Pancreas (tissue), 10 donors: ENCODE measurements at regions not wholly inside any gene's neighbourhood (a gene's known extent, or its start where the extent isn't known, plus 50 kb on each side); places are given as distances from the start of the nearest gene placed in this dataset.

Experiments used
- ATAC-seq, 4 donors: fragments of 200-7000 bp; cut with Tn5 transposase; one replicate each; pipeline versions ENCODE4 v1.8.0 to v1.9.1; 2020; ENCODE audit warnings: mild to moderate bottlenecking in 4 of 4, moderate library complexity in 4 of 4
- DNase-seq, 6 donors: peaks; one replicate each; pipeline ENCODE4 v3.0.0-alpha.2; 2020
- FAIRE-seq: peaks from 2 replicates; lab custom pipeline; 2012; peaks lifted over from hg19 to GRCh38; lab: Jason Lieb, UNC
- H3K27ac ChIP-seq, 4 donors: fragments of 200-600 bp; sonication (generic); 1 replicate in 3 of 4; 2 replicates in 1 of 4; pipeline versions ENCODE4 v1.5.0 to v1.8.0; 2020
- H3K27me3 ChIP-seq, 4 donors: fragments of 200-600 bp; one replicate each; pipeline ENCODE4 v1.8.0; 2021
- H3K36me3 ChIP-seq, 3 donors: fragments of 200-600 bp; sonication (generic) in 1 of 3; one replicate each; pipeline versions ENCODE4 v1.5.0 to v1.8.0; 2020 to 2021
- H3K4me1 ChIP-seq, 3 donors: fragments of 200-600 bp; one replicate each; pipeline ENCODE4 v1.8.0; 2021
- H3K4me3 ChIP-seq, 4 donors: fragments of 200-600 bp; sonication (generic) in 2 of 4; one replicate each; pipeline versions ENCODE4 v1.5.0 to v1.8.0; 2020 to 2021
- H3K9me3 ChIP-seq, 4 donors: fragments of 200-600 bp; one replicate each; pipeline ENCODE4 v1.8.0; 2021
- WGBS, 2 donors: extraction: QIAGEN DNeasy Blood & Tissue Kit; methylation state at CpG; one replicate each; pipeline ENCODE4 v1.1.7; 2013; 5-methylcytosine and 5-hydroxymethylcytosine counted together
- intact Hi-C, 3 donors: fragments of 100-400 bp; cut with DNase I; formaldehyde crosslinking; loops; one replicate each; pipeline versions ENCODE4 v1.11.1 to v1.14.2; 2022
- TF ChIP-seq, protein P1 (sequence below), 4 donors: fragments of 200-600 bp; sonication (generic) in 3 of 4; IDR thresholded peaks; one replicate each; pipeline versions ENCODE4 v1.5.0 to v1.8.0; 2021; ENCODE audit warnings: antibody characterized with exemption in 4 of 4
- donor health status: healthy with polysubstance abuse.
- donor health status: DM: no; HTN: no; CAD: no; lungs with moderate emphysema.
- donor health status: DM: no; HTN: no; CAD: no.
- donor health status: control.
- donor health status: control.
- donor health status: Bipolar disorder and iron deficiency.
- donor health status: DM: yes; HTN: yes; CAD: no.
- donor health status: DM: no; HTN: no; CAD: no.
- donor health status: DM: no; HTN: no; CAD: no.
- donor health status: DM: yes; HTN: yes; CAD: no.

DNA sequence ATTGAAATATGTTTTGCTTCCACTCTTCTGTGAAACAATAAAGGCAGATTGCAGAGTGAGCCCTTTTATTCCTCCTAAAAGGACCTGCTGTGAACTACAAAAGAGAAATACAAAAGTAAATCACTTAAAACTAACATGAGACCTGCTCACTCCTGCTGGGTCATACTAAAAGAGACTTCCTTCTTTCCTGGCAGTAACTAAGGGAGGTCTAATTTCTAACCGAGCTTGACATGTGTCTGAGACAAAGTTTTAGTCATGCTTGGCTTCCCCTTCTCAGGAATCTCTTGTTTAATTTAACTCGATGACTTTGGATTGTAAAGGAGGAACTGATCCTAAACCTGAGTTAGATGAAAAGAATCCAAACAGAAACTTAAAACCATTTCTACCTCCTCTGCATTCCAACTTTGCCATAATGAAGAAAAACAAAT, 86.4 kb upstream of the CDH6 start:
- intact Hi-C loops: no loop called here
- Histone ChIP-seq H3K36me3 (no peaks in the 10 kb centered on the region), H3K4me1 (no peaks in the 10 kb centered on the region), H3K27me3 (no peaks in the 10 kb centered on the region), H3K4me3 (no peak overlapping the region), H3K9me3 (no peaks in the 10 kb centered on the region), H3K27ac (peak overlapping the region in 2 of 4 donors; percentile 30 to 33)
- ATAC-seq: peak in 2 of 4 donors; percentile 57 to 62
- no peak for FAIRE-seq
- WGBS, 2 donors: 3 to 4% methylated on average over 2 of the region's 2 CpGs
- TF ChIP-seq, protein P1, sequence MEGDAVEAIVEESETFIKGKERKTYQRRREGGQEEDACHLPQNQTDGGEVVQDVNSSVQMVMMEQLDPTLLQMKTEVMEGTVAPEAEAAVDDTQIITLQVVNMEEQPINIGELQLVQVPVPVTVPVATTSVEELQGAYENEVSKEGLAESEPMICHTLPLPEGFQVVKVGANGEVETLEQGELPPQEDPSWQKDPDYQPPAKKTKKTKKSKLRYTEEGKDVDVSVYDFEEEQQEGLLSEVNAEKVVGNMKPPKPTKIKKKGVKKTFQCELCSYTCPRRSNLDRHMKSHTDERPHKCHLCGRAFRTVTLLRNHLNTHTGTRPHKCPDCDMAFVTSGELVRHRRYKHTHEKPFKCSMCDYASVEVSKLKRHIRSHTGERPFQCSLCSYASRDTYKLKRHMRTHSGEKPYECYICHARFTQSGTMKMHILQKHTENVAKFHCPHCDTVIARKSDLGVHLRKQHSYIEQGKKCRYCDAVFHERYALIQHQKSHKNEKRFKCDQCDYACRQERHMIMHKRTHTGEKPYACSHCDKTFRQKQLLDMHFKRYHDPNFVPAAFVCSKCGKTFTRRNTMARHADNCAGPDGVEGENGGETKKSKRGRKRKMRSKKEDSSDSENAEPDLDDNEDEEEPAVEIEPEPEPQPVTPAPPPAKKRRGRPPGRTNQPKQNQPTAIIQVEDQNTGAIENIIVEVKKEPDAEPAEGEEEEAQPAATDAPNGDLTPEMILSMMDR (IDR thresholded peaks at IDR 0.05): no peak
- no peak for DNase-seq

DNA sequence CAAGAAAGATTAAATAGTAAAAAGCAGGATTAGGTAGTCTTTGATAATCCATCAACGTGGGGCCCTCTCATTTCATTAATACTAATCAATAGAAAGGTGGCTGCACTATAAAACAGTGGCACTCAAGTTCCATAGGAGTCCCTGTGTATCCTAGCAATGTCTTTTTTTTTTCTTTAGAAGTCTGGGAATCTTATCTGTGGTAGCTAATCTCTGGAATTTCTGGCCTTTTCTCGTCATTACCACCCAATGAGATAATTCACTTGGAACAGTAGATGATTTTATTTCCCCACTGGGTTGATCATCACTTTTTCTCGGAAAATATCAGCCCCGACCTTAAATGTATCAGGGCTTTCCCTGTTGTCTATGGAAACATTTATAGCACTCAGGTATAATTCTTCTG, 86.8 kb upstream of the CDH6 start:
- 7 to 9% methylated on average over 4 of the region's 4 CpGs for WGBS, 2 donors
- intact Hi-C loops: no loop called here
- Histone ChIP-seq H3K27ac (peak overlapping the region in 2 of 4 donors; percentile 30 to 33), H3K9me3 (no peaks in the 10 kb centered on the region), H3K27me3 (no peaks in the 10 kb centered on the region), H3K4me3 (no peak overlapping the region), H3K36me3 (no peaks in the 10 kb centered on the region), H3K4me1 (no peaks in the 10 kb centered on the region)
- ATAC-seq (peak in 2 of 4 donors; percentile 39 to 44), FAIRE-seq (no peak), DNase-seq (no peak)
- TF ChIP-seq, protein P1 (IDR thresholded peaks at IDR 0.05): no peak

DNA sequence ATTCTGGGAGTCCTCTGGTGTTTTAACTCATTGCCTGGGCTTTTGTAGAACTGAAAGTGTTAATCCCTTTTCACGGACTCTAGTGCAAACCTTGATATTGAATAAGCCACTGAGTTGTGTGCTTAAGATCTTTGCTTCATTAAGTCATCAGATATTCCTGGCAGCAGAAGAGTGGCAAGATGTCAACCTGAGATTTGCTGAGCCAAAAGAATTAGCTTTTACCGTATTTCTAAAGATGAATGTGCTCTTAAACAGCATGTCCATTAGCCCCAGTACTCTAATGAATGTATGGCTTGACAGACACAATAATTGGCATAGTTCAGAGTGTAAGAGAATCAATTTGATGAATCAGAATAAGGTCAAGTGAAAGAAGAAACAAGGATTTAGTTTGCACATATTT, 87.2 kb upstream of the CDH6 start:
- no peaks in the 10 kb centered on the region for H3K4me1 ChIP-seq
- FAIRE-seq: no peak
- peak in 1 of 4 donors; percentile 44 for ATAC-seq
- no peaks in the 10 kb centered on the region for H3K36me3 ChIP-seq
- no peak overlapping the region for H3K27ac ChIP-seq
- no peaks in the 10 kb centered on the region for H3K27me3 ChIP-seq
- no peak overlapping the region for H3K4me3 ChIP-seq
- TF ChIP-seq, protein P1 (IDR thresholded peaks at IDR 0.05): no peak
- H3K9me3 ChIP-seq: no peaks in the 10 kb centered on the region
- 23 to 25% methylated on average over 2 of the region's 2 CpGs for WGBS, 2 donors
- no peak for DNase-seq
- intact Hi-C loops: no loop called here

- intact Hi-C loops: no loop called here
- TF ChIP-seq, protein P1 (IDR thresholded peaks at IDR 0.05): no peak
- no peak overlapping the region for H3K27ac ChIP-seq
- no peaks in the 10 kb centered on the region for H3K27me3 ChIP-seq
- FAIRE-seq (no peak), DNase-seq (no peak), ATAC-seq (no peak)
- H3K9me3 ChIP-seq: no peaks in the 10 kb centered on the region
- 67% methylated on average over 4 of the region's 4 CpGs for WGBS, 2 donors
- H3K4me1 ChIP-seq: no peaks in the 10 kb centered on the region
- no peaks in the 10 kb centered on the region for H3K36me3 ChIP-seq
- H3K4me3 ChIP-seq: no peak overlapping the region
Measured at GRCh38 chr5:31104775-31105174, 88.7 kb upstream of the CDH6 start.

DNA sequence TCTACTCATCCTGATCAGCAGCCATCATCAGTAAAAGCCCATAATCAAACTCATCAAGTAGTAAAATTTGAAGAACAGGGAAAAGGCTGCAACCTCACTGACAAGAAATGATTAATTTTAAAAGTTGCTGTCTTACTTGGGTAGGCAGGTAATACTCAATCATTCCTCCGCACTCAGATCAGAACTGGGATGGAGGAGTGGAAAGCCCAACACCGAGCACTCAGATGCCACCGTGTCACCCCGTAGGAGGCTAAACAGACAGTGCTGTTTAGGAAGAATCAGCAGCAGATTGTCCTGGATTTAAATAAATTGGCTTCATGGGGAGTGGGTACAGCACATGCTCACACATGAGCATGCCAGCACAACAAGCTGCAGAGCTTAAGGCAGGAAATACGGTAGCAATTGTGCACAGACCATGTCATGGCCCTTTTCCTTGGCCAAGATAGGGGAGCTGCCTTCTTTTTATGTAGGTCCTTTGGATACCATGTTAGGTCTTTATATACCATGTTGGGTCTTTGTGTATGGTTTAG, 92.6 kb upstream of the CDH6 start:
- ATAC-seq (no peak), FAIRE-seq (no peak), DNase-seq (no peak)
- Histone ChIP-seq H3K27ac (no peak overlapping the region), H3K4me3 (no peak overlapping the region), H3K4me1 (no peaks in the 10 kb centered on the region), H3K9me3 (no peaks in the 10 kb centered on the region), H3K27me3 (no peaks in the 10 kb centered on the region), H3K36me3 (no peaks in the 10 kb centered on the region)
- 71 to 72% methylated on average over 5 of the region's 5 CpGs for WGBS, 2 donors
- TF ChIP-seq, protein P1 (IDR thresholded peaks at IDR 0.05): no peak
- intact Hi-C loops: no loop called here
